ENCODE measurements at regions not wholly inside any gene's neighbourhood (a gene's known extent, or its start where the extent isn't known, plus 50 kb on each side); places are given as distances from the start of the nearest gene placed in this dataset.

- H3K27me3 ChIP-seq (ENCODE audit: control insufficient read depth, insufficient read depth, low read length) = no peaks in the 10 kb centered on the region
- no peak for TF ChIP-seq CTCF (IDR thresholded peaks at IDR 0.05; ENCODE audit: insufficient read depth, low read length, poor library complexity, severe bottlenecking)
- no peaks in the 10 kb centered on the region for H3K36me3 ChIP-seq (ENCODE audit: control insufficient read depth, insufficient read depth, low read length)
- DNase-seq (ENCODE audit: low read depth) = no peak
- H3K4me3 ChIP-seq (ENCODE audit: low read depth, low read length) = no peak overlapping the region
Observed at GRCh38 chr2:12219761-12220160, 473.3 kb downstream of the LPIN1 start.

- TF ChIP-seq CTCF (IDR thresholded peaks at IDR 0.05; ENCODE audit: insufficient read depth, low read length, poor library complexity, severe bottlenecking) = no peak
- no peak for DNase-seq (ENCODE audit: low read depth)
- Histone ChIP-seq H3K4me3 (ENCODE audit: low read depth, low read length) (no peak overlapping the region), H3K27me3 (ENCODE audit: control insufficient read depth, insufficient read depth, low read length) (no peaks in the 10 kb centered on the region), H3K36me3 (ENCODE audit: control insufficient read depth, insufficient read depth, low read length) (no peaks in the 10 kb centered on the region)
Observed at GRCh38 chr2:12221584-12221983, 475.2 kb downstream of the LPIN1 start.

GRCh38 chr2:12222554-12222953, 476.1 kb downstream of the LPIN1 start:
- no peak for DNase-seq (ENCODE audit: low read depth)
- no peaks in the 10 kb centered on the region for H3K36me3 ChIP-seq (ENCODE audit: control insufficient read depth, insufficient read depth, low read length)
- H3K27me3 ChIP-seq (ENCODE audit: control insufficient read depth, insufficient read depth, low read length) = no peaks in the 10 kb centered on the region
- H3K4me3 ChIP-seq (ENCODE audit: low read depth, low read length) = no peak overlapping the region
- no peak for TF ChIP-seq CTCF (IDR thresholded peaks at IDR 0.05; ENCODE audit: insufficient read depth, low read length, poor library complexity, severe bottlenecking)

GRCh38 chr2:12223732-12224131, 477.3 kb downstream of the LPIN1 start:
- TF ChIP-seq CTCF (IDR thresholded peaks at IDR 0.05; ENCODE audit: insufficient read depth, low read length, poor library complexity, severe bottlenecking) = no peak
- no peak for DNase-seq (ENCODE audit: low read depth)
- Histone ChIP-seq H3K4me3 (ENCODE audit: low read depth, low read length) (no peak overlapping the region), H3K36me3 (ENCODE audit: control insufficient read depth, insufficient read depth, low read length) (no peaks in the 10 kb centered on the region), H3K27me3 (ENCODE audit: control insufficient read depth, insufficient read depth, low read length) (no peaks in the 10 kb centered on the region)

- H3K36me3 ChIP-seq (ENCODE audit: control insufficient read depth, insufficient read depth, low read length) = no peaks in the 10 kb centered on the region
- H3K4me3 ChIP-seq (ENCODE audit: low read depth, low read length) = no peak overlapping the region
- DNase-seq (ENCODE audit: low read depth) = no peak
- H3K27me3 ChIP-seq (ENCODE audit: control insufficient read depth, insufficient read depth, low read length) = no peaks in the 10 kb centered on the region
- TF ChIP-seq CTCF (IDR thresholded peaks at IDR 0.05; ENCODE audit: insufficient read depth, low read length, poor library complexity, severe bottlenecking) = no peak
Observed at GRCh38 chr2:12226653-12227052, 480.2 kb downstream of the LPIN1 start.

GRCh38 chr2:12227941-12228608, 481.6 kb downstream of the LPIN1 start:
- TF ChIP-seq CTCF (IDR thresholded peaks at IDR 0.05; ENCODE audit: insufficient read depth, low read length, poor library complexity, severe bottlenecking) = no peak
- Histone ChIP-seq H3K36me3 (ENCODE audit: control insufficient read depth, insufficient read depth, low read length) (no peaks in the 10 kb centered on the region), H3K27me3 (ENCODE audit: control insufficient read depth, insufficient read depth, low read length) (no peaks in the 10 kb centered on the region), H3K4me3 (ENCODE audit: low read depth, low read length) (no peak overlapping the region)
- DNase-seq (ENCODE audit: low read depth) = peak; percentile 34
